VCaP (cell line): ENCODE measurements at regions not wholly inside any gene's neighbourhood (a gene's known extent, or its start where the extent isn't known, plus 50 kb on each side); places are given as distances from the start of the nearest gene placed in this dataset.

Experiments
- H3K27ac ChIP-seq: fragments of 450-650 bp; 2 replicates; pipeline ENCODE4 v1.5.1; 2017
- CTCF ChIP-seq: fragments of 450-650 bp; conservative IDR thresholded peaks from 2 replicates; pipeline ENCODE4 v1.5.1; 2017; ENCODE audit warnings: mild to moderate bottlenecking, moderate library complexity

GRCh38 chr7:142597547-142597946 lies 151.7 kb upstream of the PRSS1 start:
- TF ChIP-seq CTCF: no peak
- H3K27ac ChIP-seq: peak overlapping the region; percentile 98

DNA sequence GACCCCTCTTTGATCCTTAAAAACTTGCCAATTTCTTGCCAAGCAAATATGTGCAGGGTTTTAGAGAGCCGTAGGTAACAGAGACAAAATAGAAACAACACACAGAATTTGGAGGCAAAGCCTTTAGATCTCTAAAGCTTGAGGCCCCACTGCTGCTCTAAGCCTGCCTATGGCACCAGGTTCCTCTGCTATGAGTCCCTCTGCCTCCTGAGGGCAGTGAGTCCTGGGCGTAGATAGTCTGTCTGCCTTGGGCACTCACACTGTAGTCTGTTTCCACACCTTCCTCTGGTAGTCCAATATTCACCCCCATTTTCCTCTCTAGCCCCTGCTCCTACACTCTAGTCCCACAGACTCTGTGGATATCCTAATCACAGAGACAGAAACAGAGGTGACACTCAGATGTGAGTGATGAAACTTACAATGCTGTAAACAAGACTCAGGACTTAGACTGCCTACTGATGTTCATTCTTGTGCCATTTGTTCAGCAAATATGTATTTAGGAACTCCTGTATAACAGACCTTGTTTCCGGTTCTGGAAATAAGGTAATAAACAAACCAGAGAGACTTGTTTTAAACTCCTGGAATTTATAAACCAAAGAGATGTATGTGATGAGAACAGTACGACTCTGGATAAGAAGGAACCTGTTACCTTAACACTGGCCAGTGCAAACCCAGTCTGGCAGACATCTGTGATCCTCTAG lies 153.3 kb upstream of the PRSS1 start:
- 0 out of 2 replicates have a peak, but pooled peaks have one; percentile 14 for TF ChIP-seq CTCF
- peak overlapping the region; percentile 98 for H3K27ac ChIP-seq

- no peak overlapping the region for H3K27ac ChIP-seq
- no peak for TF ChIP-seq CTCF
Observed at GRCh38 chr7:142594078-142594477, 155.2 kb upstream of the PRSS1 start.

GRCh38 chr7:142593106-142593505 lies 156.2 kb upstream of the PRSS1 start:
- TF ChIP-seq CTCF: no peak
- no peak overlapping the region for H3K27ac ChIP-seq

DNA sequence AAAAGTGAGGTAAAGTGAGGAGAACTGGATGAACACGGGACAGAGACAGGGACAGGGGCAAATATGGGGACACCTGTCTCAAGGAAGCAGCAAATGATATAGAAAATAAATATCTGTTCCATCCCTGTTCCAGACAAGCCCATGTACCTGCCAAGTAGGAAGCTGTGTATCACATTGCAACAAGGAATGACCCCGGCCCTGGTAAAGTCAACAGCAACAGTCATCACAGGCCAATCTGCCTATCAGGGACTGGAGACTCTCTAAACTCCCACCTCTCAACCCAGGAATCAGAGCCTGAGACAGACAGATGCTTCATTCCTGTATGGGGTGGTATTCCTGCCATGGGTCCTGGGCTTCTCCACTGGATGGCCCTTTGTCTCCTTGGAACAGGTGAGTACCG lies 156.6 kb upstream of the PRSS1 start:
- no peak overlapping the region for H3K27ac ChIP-seq
- TF ChIP-seq CTCF: no peak

DNA sequence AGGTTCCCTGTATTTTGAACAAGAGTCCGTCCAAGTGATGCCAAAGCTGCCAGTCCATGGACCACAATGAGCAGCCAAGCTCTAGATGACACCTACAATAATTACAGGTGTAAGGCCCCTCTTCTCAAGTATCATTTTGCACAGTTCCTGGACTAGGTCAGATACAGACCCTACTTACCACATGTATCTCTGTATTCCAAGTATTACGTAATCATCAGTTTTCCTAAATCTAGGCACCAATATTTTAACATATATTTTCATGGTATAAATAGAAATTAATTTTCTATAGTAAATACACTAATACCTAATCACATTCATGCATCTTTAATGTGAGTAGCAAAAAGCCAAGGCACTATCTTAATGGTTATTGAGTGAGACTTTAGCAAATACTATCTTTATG lies 157.0 kb upstream of the PRSS1 start:
- no peak for TF ChIP-seq CTCF
- H3K27ac ChIP-seq: no peak overlapping the region

GRCh38 chr7:142590830-142591457 lies 158.3 kb upstream of the PRSS1 start:
- no peak for TF ChIP-seq CTCF
- H3K27ac ChIP-seq: no peak overlapping the region
